Skeletal muscle cell (primary cell): ENCODE measurements at regions not wholly inside any gene's neighbourhood (a gene's known extent, or its start where the extent isn't known, plus 50 kb on each side); places are given as distances from the start of the nearest gene placed in this dataset.
"Not testable (repeated sequence)": the region's sequence is repeated elsewhere in the genome, so short reads cannot be mapped to it uniquely, and the experiment has no call there.

Source experiments
- DNase-seq: peaks from one replicate; pipeline ENCODE4 v3.0.0-alpha.2; 2010; ENCODE audit warnings: low read depth
- H3K4me3 ChIP-seq: 2 replicates; pipeline ENCODE4 v1.5.1; 2011; ENCODE audit warnings: low read depth, mild to moderate bottlenecking, control low read depth, low read length, moderate library complexity

- H3K4me3 ChIP-seq, DNase-seq: not testable (repeated sequence)
Observed at GRCh38 chr20:29115097-29115496, 2142.4 kb upstream of the DEFB115 start.

- H3K4me3 ChIP-seq: no peak overlapping the region
- no peak for DNase-seq
Observed at GRCh38 chr20:29119141-29119540, 2138.3 kb upstream of the DEFB115 start.

- DNase-seq, H3K4me3 ChIP-seq: not testable (repeated sequence)
Observed at GRCh38 chr20:29119684-29120083, 2137.8 kb upstream of the DEFB115 start.

- H3K4me3 ChIP-seq, DNase-seq: not testable (repeated sequence)
Observed at GRCh38 chr20:29120088-29120487, 2137.4 kb upstream of the DEFB115 start.

- not testable (repeated sequence) for H3K4me3 ChIP-seq
Observed at GRCh38 chr20:29120575-29120974, 2136.9 kb upstream of the DEFB115 start.

GRCh38 chr20:29122784-29123183 lies 2134.7 kb upstream of the DEFB115 start:
- H3K4me3 ChIP-seq, DNase-seq: not testable (repeated sequence)

More at GRCh38 chr20:29120575-29120974, 2136.9 kb upstream of the DEFB115 start:
- not testable (repeated sequence) for DNase-seq

GRCh38 chr20:29123861-29124260 lies 2133.6 kb upstream of the DEFB115 start:
- H3K4me3 ChIP-seq: no peak overlapping the region
- DNase-seq: no peak
